Caco-2 (cell line): ENCODE measurements at regions not wholly inside any gene's neighbourhood (a gene's known extent, or its start where the extent isn't known, plus 50 kb on each side); places are given as distances from the start of the nearest gene placed in this dataset.

Experiments used
- BruUV-seq: library from RNA; stranded (reverse); fragments of 400-500 nt; replicated peaks from 2 replicates; lab custom pipeline; 2021; lab: Mats Ljungman, UMichigan
- CTCF ChIA-PET: fragments of 300-600 bp; sonication (Branson Sonifier 250); formaldehyde crosslinking; loops from one replicate; lab custom pipeline; 2022; ENCODE audit warnings: antibody characterized with exemption; lab: Charles Lee
- POLR2A ChIA-PET: fragments of 300-600 bp; sonication (Branson Sonifier 250); formaldehyde crosslinking; loops from one replicate; lab custom pipeline; 2022; ENCODE audit warnings: antibody characterized with exemption; lab: Charles Lee
- DNase-seq, 2 experiments: peaks; one replicate each; pipeline versions ENCODE4 v3.0.0 to v3.0.0-alpha.2; 2020 to 2022
- H3K27me3 ChIP-seq: replicated peaks from 2 replicates; pipeline ENCODE4 v1.6.0; 2011; ENCODE audit warnings: low read length; ENCODE audit not compliant: control insufficient read depth, insufficient read depth
- H3K36me3 ChIP-seq: 2 replicates; pipeline ENCODE4 v1.5.1; 2011; ENCODE audit warnings: low read length; ENCODE audit not compliant: control insufficient read depth, insufficient read depth
- H3K4me1 ChIP-seq: fragments of 250-450 bp; sonication (Bioruptor Pico); 2 replicates; pipeline ENCODE4 v1.5.1; 2020; ENCODE audit warnings: mild to moderate bottlenecking
- H3K4me3 ChIP-seq: 2 replicates; pipeline ENCODE4 v1.5.1; 2011; ENCODE audit warnings: low read depth, mild to moderate bottlenecking, control low read depth, low read length
- H3K9me3 ChIP-seq: fragments of 250-450 bp; sonication (Bioruptor Pico); 2 replicates; pipeline ENCODE4 v1.5.1; 2020; ENCODE audit warnings: mild to moderate bottlenecking, moderate library complexity
- H3K27ac Mint-ChIP-seq: one replicate; pipeline ENCODE4 v1.8.0; 2022; ENCODE audit warnings: mixed read lengths; ENCODE audit not compliant: unreplicated experiment
- H3K27me3 Mint-ChIP-seq: one replicate; pipeline ENCODE4 v1.8.0; 2022; ENCODE audit warnings: mixed read lengths; ENCODE audit not compliant: insufficient read depth, unreplicated experiment
- H3K36me3 Mint-ChIP-seq: one replicate; pipeline ENCODE4 v1.8.0; 2022; ENCODE audit warnings: mild to moderate bottlenecking, mixed read lengths; ENCODE audit not compliant: insufficient read depth, unreplicated experiment
- H3K4me1 Mint-ChIP-seq: one replicate; pipeline ENCODE4 v1.8.0; 2022; ENCODE audit warnings: low read depth, mixed read lengths; ENCODE audit not compliant: unreplicated experiment
- H3K4me3 Mint-ChIP-seq: one replicate; pipeline ENCODE4 v1.8.0; 2022; ENCODE audit warnings: mild to moderate bottlenecking, moderate library complexity, mixed read lengths; ENCODE audit not compliant: unreplicated experiment
- H3K9me3 Mint-ChIP-seq: one replicate; pipeline ENCODE4 v1.8.0; 2022; ENCODE audit warnings: mixed read lengths; ENCODE audit not compliant: unreplicated experiment
- intact Hi-C: fragments of 100-400 bp; cut with micrococcal nuclease; formaldehyde crosslinking; loops from one replicate; pipeline ENCODE4 v1.10.0; 2022; ENCODE audit not compliant: unreplicated experiment
- TF ChIP-seq, protein P1 (sequence below), 2 experiments: fragments of 200-600 bp in 1 of 2; IDR thresholded peaks; 1 replicate in 1 of 2; 2 replicates in 1 of 2; pipeline versions ENCODE4 v1.5.1 to v1.8.0; 2011 to 2022; ENCODE audit warnings: antibody characterized with exemption in 1 of 2, control low read depth in 1 of 2, inconsistent platforms in 1 of 2, low read depth in 1 of 2, low read length in 1 of 2, mild to moderate bottlenecking in 1 of 2, moderate library complexity in 1 of 2; ENCODE audit not compliant: insufficient read depth in 1 of 2, severe bottlenecking in 1 of 2, unreplicated experiment in 1 of 2

DNA sequence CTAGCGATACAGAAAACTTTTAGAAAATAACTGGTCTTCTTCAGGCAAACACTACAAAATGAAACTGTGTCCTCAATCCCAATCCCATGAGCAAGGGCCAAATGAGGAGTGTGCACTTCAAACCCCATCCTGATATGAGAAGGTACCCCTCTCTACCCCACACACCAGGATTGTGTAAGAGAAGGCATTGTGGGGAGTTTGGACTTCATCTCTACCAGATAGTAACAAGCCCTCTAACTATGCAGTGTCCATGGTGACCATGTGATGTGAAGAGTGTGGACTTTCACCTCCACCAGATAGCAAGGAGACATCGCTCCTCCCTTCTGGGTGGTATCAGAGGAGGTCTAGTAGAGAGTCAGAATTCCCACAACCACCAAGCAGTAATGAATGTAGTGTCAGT lies 769.3 kb downstream of the MECOM start:
- POLR2A ChIA-PET: no interaction called here
- Histone ChIP-seq H3K27me3 (no peaks in the 10 kb centered on the region), H3K4me1 (0 out of 2 replicates have a peak, but pooled peaks cover 10% of the 10 kb centered on the region), H3K9me3 (peaks cover 10% of the 10 kb centered on the region; the same call in 1 of the 2 replicates), H3K4me3 (no peak overlapping the region), H3K36me3 (no peaks in the 10 kb centered on the region)
- DNase-seq: peak in 1 of 2 experiments; percentile 17
- no peaks in the 10 kb centered on the region for H3K27me3 Mint-ChIP-seq
- intact Hi-C loops: no loop called here
- H3K9me3 Mint-ChIP-seq: peaks cover 36% of the 10 kb centered on the region
- H3K4me3 Mint-ChIP-seq: no peak overlapping the region
- CTCF ChIA-PET: no interaction called here
- H3K4me1 Mint-ChIP-seq: no peaks in the 10 kb centered on the region
- no peak overlapping the region for H3K27ac Mint-ChIP-seq
- no TSS peak for BruUV-seq
- TF ChIP-seq, protein P1, sequence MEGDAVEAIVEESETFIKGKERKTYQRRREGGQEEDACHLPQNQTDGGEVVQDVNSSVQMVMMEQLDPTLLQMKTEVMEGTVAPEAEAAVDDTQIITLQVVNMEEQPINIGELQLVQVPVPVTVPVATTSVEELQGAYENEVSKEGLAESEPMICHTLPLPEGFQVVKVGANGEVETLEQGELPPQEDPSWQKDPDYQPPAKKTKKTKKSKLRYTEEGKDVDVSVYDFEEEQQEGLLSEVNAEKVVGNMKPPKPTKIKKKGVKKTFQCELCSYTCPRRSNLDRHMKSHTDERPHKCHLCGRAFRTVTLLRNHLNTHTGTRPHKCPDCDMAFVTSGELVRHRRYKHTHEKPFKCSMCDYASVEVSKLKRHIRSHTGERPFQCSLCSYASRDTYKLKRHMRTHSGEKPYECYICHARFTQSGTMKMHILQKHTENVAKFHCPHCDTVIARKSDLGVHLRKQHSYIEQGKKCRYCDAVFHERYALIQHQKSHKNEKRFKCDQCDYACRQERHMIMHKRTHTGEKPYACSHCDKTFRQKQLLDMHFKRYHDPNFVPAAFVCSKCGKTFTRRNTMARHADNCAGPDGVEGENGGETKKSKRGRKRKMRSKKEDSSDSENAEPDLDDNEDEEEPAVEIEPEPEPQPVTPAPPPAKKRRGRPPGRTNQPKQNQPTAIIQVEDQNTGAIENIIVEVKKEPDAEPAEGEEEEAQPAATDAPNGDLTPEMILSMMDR (IDR thresholded peaks at IDR 0.05; ENCODE audit: insufficient read depth in 1 of 2, low read depth in 1 of 2, low read length in 1 of 2, severe bottlenecking in 1 of 2, unreplicated experiment in 1 of 2): no peak
- no peaks in the 10 kb centered on the region for H3K36me3 Mint-ChIP-seq

DNA sequence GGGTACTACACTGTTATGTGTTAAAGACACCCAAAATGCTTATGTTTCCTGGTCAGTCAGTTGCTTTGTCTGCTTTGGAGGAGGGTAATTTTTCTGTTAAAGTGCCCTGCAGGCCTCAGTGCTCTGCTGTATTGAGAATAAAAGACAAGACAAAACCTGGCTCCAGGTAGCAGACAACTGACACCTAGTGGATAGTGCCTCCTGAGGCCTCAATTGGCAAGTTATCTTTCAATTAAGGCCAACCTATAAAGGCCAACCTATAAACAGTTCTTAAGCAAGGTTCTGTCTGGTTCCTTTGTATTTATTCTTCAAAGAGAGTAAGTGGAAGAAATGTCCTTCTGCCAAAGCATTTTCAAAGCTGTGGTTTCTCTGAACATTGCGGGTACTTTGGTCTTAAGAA lies 773.8 kb downstream of the MECOM start:
- TF ChIP-seq, protein P1 (IDR thresholded peaks at IDR 0.05; ENCODE audit: insufficient read depth in 1 of 2, low read depth in 1 of 2, low read length in 1 of 2, severe bottlenecking in 1 of 2, unreplicated experiment in 1 of 2): no peak
- no peak for DNase-seq
- no peak overlapping the region for H3K4me3 Mint-ChIP-seq
- POLR2A ChIA-PET: no interaction called here
- Histone ChIP-seq H3K4me1 (peaks cover 22% of the 10 kb centered on the region), H3K9me3 (no peaks in the 10 kb centered on the region), H3K27me3 (no peaks in the 10 kb centered on the region), H3K4me3 (no peak overlapping the region), H3K36me3 (no peaks in the 10 kb centered on the region)
- H3K4me1 Mint-ChIP-seq: peaks cover 10% of the 10 kb centered on the region
- BruUV-seq: no TSS peak
- H3K36me3 Mint-ChIP-seq: no peaks in the 10 kb centered on the region
- intact Hi-C loops: loop anchor here (1.0 kb wide), 1 partner anchor 24 kb away; no protein-coding TSS in a partner anchor
- no peak overlapping the region for H3K27ac Mint-ChIP-seq
- CTCF ChIA-PET: no interaction called here
- H3K9me3 Mint-ChIP-seq: peaks cover 14% of the 10 kb centered on the region
- no peaks in the 10 kb centered on the region for H3K27me3 Mint-ChIP-seq

DNA sequence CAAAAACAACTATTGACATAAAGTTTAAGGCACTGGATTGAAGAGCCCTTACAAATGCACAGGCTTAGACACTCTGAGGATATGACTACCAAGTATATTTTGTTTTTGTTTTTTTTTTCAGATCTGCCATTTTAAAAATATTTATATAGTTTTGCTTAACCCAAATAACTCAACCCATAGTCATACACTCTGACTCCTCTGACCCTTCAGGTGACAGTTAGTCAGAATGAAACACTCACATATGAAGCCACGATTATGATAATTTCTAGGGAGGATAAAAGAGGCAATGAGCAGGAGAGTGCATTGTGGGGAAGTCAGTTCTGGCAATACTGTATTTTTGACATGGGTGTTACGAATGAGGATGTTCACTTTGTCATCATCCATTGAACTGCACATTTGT lies 774.7 kb downstream of the MECOM start:
- no TSS peak for BruUV-seq
- intact Hi-C loops: loop anchor here (1.0 kb wide), 2 partner anchors 23 to 38 kb away; no protein-coding TSS in a partner anchor

More for the DNA sequence above, 774.7 kb downstream of the MECOM start:
- CTCF ChIA-PET: no interaction called here
- TF ChIP-seq, protein P1 (IDR thresholded peaks at IDR 0.05; ENCODE audit: insufficient read depth in 1 of 2, low read depth in 1 of 2, low read length in 1 of 2, severe bottlenecking in 1 of 2, unreplicated experiment in 1 of 2): no peak
- POLR2A ChIA-PET: no interaction called here
- Mint-ChIP-seq H3K4me3 (no peak overlapping the region), H3K27ac (no peak overlapping the region), H3K4me1 (peaks cover 10% of the 10 kb centered on the region), H3K9me3 (peaks cover 5% of the 10 kb centered on the region), H3K36me3 (no peaks in the 10 kb centered on the region), H3K27me3 (no peaks in the 10 kb centered on the region)
- H3K9me3 ChIP-seq: no peaks in the 10 kb centered on the region
- H3K4me3 ChIP-seq: no peak overlapping the region
- H3K27me3 ChIP-seq: no peaks in the 10 kb centered on the region
- H3K4me1 ChIP-seq: peaks cover 15% of the 10 kb centered on the region
- no peak for DNase-seq
- H3K36me3 ChIP-seq: no peaks in the 10 kb centered on the region
